Fibroblast of the aortic adventitia (primary cell): ENCODE measurements at regions not wholly inside any gene's neighbourhood (a gene's known extent, or its start where the extent isn't known, plus 50 kb on each side); places are given as distances from the start of the nearest gene placed in this dataset.

Source experiments
- DNase-seq: peaks from one replicate; pipeline ENCODE4 v3.0.0-alpha.2; 2010; ENCODE audit warnings: low read depth
- H3K4me3 ChIP-seq: 2 replicates; pipeline ENCODE4 v1.5.1; 2011; ENCODE audit warnings: low read depth, mild to moderate bottlenecking, control low read depth, low read length, moderate library complexity
- CTCF ChIP-seq: IDR thresholded peaks from 2 replicates; pipeline ENCODE4 v1.5.1; 2011; ENCODE audit warnings: mild to moderate bottlenecking, low read length, control low read depth, inconsistent platforms; ENCODE audit not compliant: insufficient read depth

DNA sequence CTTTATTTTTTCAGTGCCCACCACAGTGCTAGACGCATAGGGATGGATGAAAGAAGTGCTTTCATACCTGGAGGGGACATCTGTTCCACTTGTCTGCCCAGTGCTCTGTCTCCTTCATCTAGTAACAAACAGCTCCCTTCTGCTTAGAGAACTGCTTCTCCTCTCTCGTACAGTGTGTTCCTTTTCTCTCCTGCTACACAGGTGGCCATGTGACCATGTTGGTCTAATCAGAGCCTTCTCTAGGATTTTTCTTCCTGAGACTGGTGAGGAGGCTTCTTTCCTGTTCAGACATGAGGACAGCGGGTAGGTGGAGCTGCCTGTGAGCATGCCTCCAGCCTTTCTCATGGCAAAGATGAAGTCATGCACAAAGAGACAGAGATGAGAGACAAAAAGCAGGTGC lies 182.7 kb downstream of the TMEM132E start:
- no peak for TF ChIP-seq CTCF
- no peak overlapping the region for H3K4me3 ChIP-seq
- no peak for DNase-seq

DNA sequence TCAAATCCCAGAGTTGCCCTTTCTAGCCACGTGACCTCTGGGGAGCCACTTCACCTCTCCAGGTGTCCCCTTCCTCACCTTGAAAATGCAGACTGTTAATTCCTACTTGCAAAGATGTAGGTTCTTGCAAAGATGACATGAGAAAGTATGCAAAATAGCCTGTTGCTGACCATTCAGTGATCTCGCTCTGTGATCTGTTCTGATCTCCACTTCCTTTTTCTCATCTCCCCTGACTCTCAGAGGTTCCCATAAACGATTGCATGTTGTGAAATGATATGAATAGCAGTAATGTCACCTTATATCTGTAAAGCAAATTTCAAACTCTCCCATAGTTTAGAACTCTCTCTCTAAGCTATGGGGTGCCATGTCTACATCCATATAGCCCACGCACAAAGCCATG lies 182.3 kb downstream of the TMEM132E start:
- no peak for TF ChIP-seq CTCF
- no peak for DNase-seq
- no peak overlapping the region for H3K4me3 ChIP-seq

GRCh38 chr17:34760931-34761495 lies 181.6 kb downstream of the TMEM132E start:
- DNase-seq: no peak
- TF ChIP-seq CTCF: no peak
- no peak overlapping the region for H3K4me3 ChIP-seq

GRCh38 chr17:34758718-34759117 lies 179.3 kb downstream of the TMEM132E start:
- DNase-seq: no peak
- TF ChIP-seq CTCF: no peak
- H3K4me3 ChIP-seq: no peak overlapping the region

GRCh38 chr17:34758316-34758715 lies 178.9 kb downstream of the TMEM132E start:
- no peak overlapping the region for H3K4me3 ChIP-seq
- DNase-seq: no peak
- TF ChIP-seq CTCF: no peak

- DNase-seq: no peak
- no peak for TF ChIP-seq CTCF
- no peak overlapping the region for H3K4me3 ChIP-seq
Measured at GRCh38 chr17:34757611-34758010, 178.2 kb downstream of the TMEM132E start.

GRCh38 chr17:34757106-34757505 lies 177.7 kb downstream of the TMEM132E start:
- no peak overlapping the region for H3K4me3 ChIP-seq
- TF ChIP-seq CTCF: no peak
- no peak for DNase-seq
